Parathyroid adenoma (tissue), 2 donors: ENCODE measurements at regions not wholly inside any gene's neighbourhood (a gene's known extent, or its start where the extent isn't known, plus 50 kb on each side); places are given as distances from the start of the nearest gene placed in this dataset.
"Not testable (repeated sequence)": the region's sequence is repeated elsewhere in the genome, so short reads cannot be mapped to it uniquely, and the experiment has no call there.

Source experiments
- H2AFZ ChIP-seq: fragments of 300-600 bp; sonication (generic); one replicate; pipeline ENCODE4 v1.7.0; 2017; ENCODE audit warnings: antibody characterized with exemption, mild to moderate bottlenecking
- H3K27ac ChIP-seq: fragments of 300-600 bp; sonication (generic); one replicate; pipeline ENCODE4 v1.7.0; 2017
- H3K27me3 ChIP-seq: fragments of 300-600 bp; sonication (generic); one replicate; pipeline ENCODE4 v1.7.0; 2017; ENCODE audit warnings: low read length; ENCODE audit not compliant: control insufficient read depth, insufficient read depth
- H3K36me3 ChIP-seq: fragments of 300-600 bp; sonication (generic); one replicate; pipeline ENCODE4 v1.7.0; 2017; ENCODE audit warnings: low read length; ENCODE audit not compliant: control insufficient read depth, insufficient read depth
- H3K4me1 ChIP-seq: fragments of 300-600 bp; sonication (generic); one replicate; pipeline ENCODE4 v1.7.0; 2017; ENCODE audit warnings: control low read depth
- H3K4me2 ChIP-seq: fragments of 300-600 bp; sonication (generic); one replicate; pipeline ENCODE4 v1.7.0; 2017; ENCODE audit warnings: low read length
- H3K4me3 ChIP-seq: fragments of 300-600 bp; sonication (generic); one replicate; pipeline ENCODE4 v1.7.0; 2017; ENCODE audit warnings: low read depth, low read length
- H3K79me2 ChIP-seq: fragments of 300-600 bp; sonication (generic); one replicate; pipeline ENCODE4 v1.7.0; 2017; ENCODE audit warnings: control low read depth
- H3K9ac ChIP-seq: fragments of 300-600 bp; sonication (generic); one replicate; pipeline ENCODE4 v1.7.0; 2017; ENCODE audit warnings: mild to moderate bottlenecking
- H3K9me3 ChIP-seq: fragments of 300-600 bp; sonication (generic); one replicate; pipeline ENCODE4 v1.7.0; 2017; ENCODE audit warnings: low read length; ENCODE audit not compliant: control insufficient read depth
- TF ChIP-seq, protein P1 (sequence below): fragments of 300-600 bp; sonication (generic); IDR thresholded peaks from one replicate; pipeline ENCODE4 v1.7.0; 2017; ENCODE audit warnings: antibody characterized with exemption, mild to moderate bottlenecking
- donor health status: primary hyperparathyroidism.

- no peak overlapping the region for H3K9ac ChIP-seq
- H3K4me1 ChIP-seq, result no peaks in the 10 kb centered on the region
- no peaks in the 10 kb centered on the region for H3K36me3 ChIP-seq
- H3K4me2 ChIP-seq, result no peak overlapping the region
- no peaks in the 10 kb centered on the region for H3K9me3 ChIP-seq
- no peak overlapping the region for H2AFZ ChIP-seq
- no peaks in the 10 kb centered on the region for H3K79me2 ChIP-seq
- H3K27ac ChIP-seq, result no peak overlapping the region
- no peaks in the 10 kb centered on the region for H3K27me3 ChIP-seq
- no peak overlapping the region for H3K4me3 ChIP-seq
- TF ChIP-seq, protein P1, sequence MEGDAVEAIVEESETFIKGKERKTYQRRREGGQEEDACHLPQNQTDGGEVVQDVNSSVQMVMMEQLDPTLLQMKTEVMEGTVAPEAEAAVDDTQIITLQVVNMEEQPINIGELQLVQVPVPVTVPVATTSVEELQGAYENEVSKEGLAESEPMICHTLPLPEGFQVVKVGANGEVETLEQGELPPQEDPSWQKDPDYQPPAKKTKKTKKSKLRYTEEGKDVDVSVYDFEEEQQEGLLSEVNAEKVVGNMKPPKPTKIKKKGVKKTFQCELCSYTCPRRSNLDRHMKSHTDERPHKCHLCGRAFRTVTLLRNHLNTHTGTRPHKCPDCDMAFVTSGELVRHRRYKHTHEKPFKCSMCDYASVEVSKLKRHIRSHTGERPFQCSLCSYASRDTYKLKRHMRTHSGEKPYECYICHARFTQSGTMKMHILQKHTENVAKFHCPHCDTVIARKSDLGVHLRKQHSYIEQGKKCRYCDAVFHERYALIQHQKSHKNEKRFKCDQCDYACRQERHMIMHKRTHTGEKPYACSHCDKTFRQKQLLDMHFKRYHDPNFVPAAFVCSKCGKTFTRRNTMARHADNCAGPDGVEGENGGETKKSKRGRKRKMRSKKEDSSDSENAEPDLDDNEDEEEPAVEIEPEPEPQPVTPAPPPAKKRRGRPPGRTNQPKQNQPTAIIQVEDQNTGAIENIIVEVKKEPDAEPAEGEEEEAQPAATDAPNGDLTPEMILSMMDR, result no peak
Observed at GRCh38 chr9:761793-762560, 79.5 kb upstream of the DMRT1 start.

DNA sequence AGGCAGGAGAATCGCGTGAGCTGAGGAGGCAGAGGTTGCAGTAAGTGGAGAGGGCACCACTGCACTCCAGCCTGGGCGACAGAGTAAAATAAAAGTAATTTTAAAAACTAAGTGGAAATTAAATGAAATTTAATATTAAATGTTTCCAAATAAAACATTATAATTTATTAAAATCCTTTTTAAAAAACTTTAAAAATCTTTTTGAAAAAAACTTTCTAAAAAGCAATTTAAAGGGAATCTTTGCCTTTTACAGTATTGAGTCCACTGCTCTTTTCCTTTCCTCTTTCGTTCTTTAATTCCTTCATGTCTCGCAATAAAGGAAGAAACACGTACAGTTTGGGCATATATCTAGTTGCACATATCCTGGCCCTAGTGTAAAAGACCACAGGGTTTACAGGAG lies 77.8 kb upstream of the DMRT1 start:
- H2AFZ ChIP-seq, result no peak overlapping the region
- H3K4me2 ChIP-seq, result no peak overlapping the region
- H3K9ac ChIP-seq, result no peak overlapping the region
- no peak overlapping the region for H3K4me3 ChIP-seq
- TF ChIP-seq, protein P1, result no peak
- H3K36me3 ChIP-seq, result no peaks in the 10 kb centered on the region
- H3K9me3 ChIP-seq, result no peaks in the 10 kb centered on the region
- H3K79me2 ChIP-seq, result no peaks in the 10 kb centered on the region
- H3K27ac ChIP-seq, result no peak overlapping the region
- no peaks in the 10 kb centered on the region for H3K4me1 ChIP-seq
- H3K27me3 ChIP-seq, result no peaks in the 10 kb centered on the region

DNA sequence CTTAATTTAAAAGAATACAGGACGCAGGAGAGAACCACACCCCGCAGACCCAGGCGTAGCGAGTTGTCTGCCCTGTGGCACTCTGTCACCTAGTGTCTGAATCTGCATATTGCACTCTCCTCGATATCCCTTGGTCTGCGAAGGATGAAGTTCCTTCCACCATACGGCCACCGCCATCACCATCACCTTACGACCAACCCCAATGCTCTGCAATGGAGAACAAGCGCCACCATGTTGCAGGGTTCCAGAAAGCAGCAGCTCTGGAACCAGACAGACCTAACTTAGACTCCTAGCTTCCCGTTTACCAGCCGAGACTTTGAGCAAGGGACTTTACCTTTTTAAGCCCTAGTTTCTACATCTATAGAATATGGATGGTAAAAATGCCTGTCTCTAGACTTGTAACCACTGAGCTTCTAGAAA lies 77.4 kb upstream of the DMRT1 start:
- Histone ChIP-seq H3K4me1 (no peaks in the 10 kb centered on the region), H3K4me3 (no peak overlapping the region), H3K27ac (no peak overlapping the region), H3K27me3 (no peaks in the 10 kb centered on the region), H3K9ac (no peak overlapping the region), H2AFZ (no peak overlapping the region), H3K9me3 (no peaks in the 10 kb centered on the region), H3K4me2 (no peak overlapping the region), H3K79me2 (no peaks in the 10 kb centered on the region), H3K36me3 (no peaks in the 10 kb centered on the region)
- TF ChIP-seq, protein P1, result peak; percentile 24

GRCh38 chr9:764986-765385 lies 76.5 kb upstream of the DMRT1 start:
- Histone ChIP-seq H3K9me3 (no peaks in the 10 kb centered on the region), H3K27me3 (no peaks in the 10 kb centered on the region), H3K4me1 (no peaks in the 10 kb centered on the region), H2AFZ (no peak overlapping the region), H3K9ac (no peak overlapping the region), H3K79me2 (no peaks in the 10 kb centered on the region), H3K4me3 (no peak overlapping the region), H3K4me2 (no peak overlapping the region), H3K36me3 (no peaks in the 10 kb centered on the region), H3K27ac (no peak overlapping the region)
- TF ChIP-seq, protein P1, result no peak

GRCh38 chr9:767061-767561 lies 74.4 kb upstream of the DMRT1 start:
- not testable (repeated sequence) for H2AFZ ChIP-seq, H3K27ac ChIP-seq, H3K27me3 ChIP-seq, H3K79me2 ChIP-seq, H3K9me3 ChIP-seq, H3K4me1 ChIP-seq, H3K9ac ChIP-seq, H3K36me3 ChIP-seq, H3K4me2 ChIP-seq, H3K4me3 ChIP-seq
